Liver (tissue), 8 donors: ENCODE measurements at regions not wholly inside any gene's neighbourhood (a gene's known extent, or its start where the extent isn't known, plus 50 kb on each side); places are given as distances from the start of the nearest gene placed in this dataset.

Experiments used
- DNase-seq: peaks from one replicate; pipeline ENCODE4 v3.0.0-alpha.2; 2017; ENCODE audit warnings: low spot score
- H3K27ac ChIP-seq, 2 donors: one replicate each; pipeline ENCODE4 v1.7.0; 2013; ENCODE audit warnings: inconsistent platforms in 2 of 2, low read length in 2 of 2, control low read depth in 1 of 2, low read depth in 1 of 2, mild to moderate bottlenecking in 1 of 2
- H3K27me3 ChIP-seq, 4 donors: one replicate each; pipeline versions ENCODE4 v1.6.1 to v1.7.0; 2013; ENCODE audit warnings: low read length in 3 of 4, inconsistent platforms in 1 of 4, mild to moderate bottlenecking in 1 of 4, moderate library complexity in 1 of 4; ENCODE audit not compliant: control insufficient read depth in 4 of 4, insufficient read depth in 4 of 4
- H3K36me3 ChIP-seq, 4 donors: one replicate each; pipeline versions ENCODE4 v1.6.1 to v1.7.0; 2013; ENCODE audit warnings: low read length in 3 of 4, mild to moderate bottlenecking in 3 of 4, low read depth in 1 of 4, moderate library complexity in 1 of 4; ENCODE audit not compliant: control insufficient read depth in 4 of 4, insufficient read depth in 3 of 4
- H3K4me1 ChIP-seq, 4 donors: one replicate each; pipeline versions ENCODE4 v1.6.1 to v1.7.0; 2013; ENCODE audit warnings: low read length in 3 of 4, mild to moderate bottlenecking in 3 of 4, moderate library complexity in 1 of 4; ENCODE audit not compliant: control insufficient read depth in 4 of 4, insufficient read depth in 4 of 4
- H3K4me3 ChIP-seq, 3 donors: one replicate each; pipeline versions ENCODE4 v1.6.1 to v1.7.0; 2013; ENCODE audit warnings: low read length in 3 of 3, control low read depth in 1 of 3, low read depth in 1 of 3, mild to moderate bottlenecking in 1 of 3
- H3K9ac ChIP-seq, 2 donors: one replicate each; pipeline ENCODE4 v1.7.0; 2013; ENCODE audit warnings: low read length in 2 of 2, mild to moderate bottlenecking in 2 of 2, moderate library complexity in 2 of 2, control low read depth in 1 of 2, low read depth in 1 of 2
- H3K9me3 ChIP-seq, 4 donors: one replicate each; pipeline versions ENCODE4 v1.6.1 to v1.7.0; 2013; ENCODE audit warnings: low read length in 3 of 4; ENCODE audit not compliant: control insufficient read depth in 4 of 4
- EGR1 ChIP-seq, 2 donors: IDR thresholded peaks; 2 replicates each; pipeline ENCODE4 v1.6.1; 2016 to 2018; ENCODE audit warnings: antibody characterized with exemption in 2 of 2, low read depth in 2 of 2
- FOXA2 ChIP-seq: IDR thresholded peaks from 2 replicates; pipeline ENCODE4 v1.6.1; 2016; ENCODE audit warnings: antibody characterized with exemption
- GABPA ChIP-seq, 2 donors: IDR thresholded peaks in 1 of 2; conservative IDR thresholded peaks in 1 of 2; 2 replicates each; pipeline ENCODE4 v1.6.1; 2016; ENCODE audit warnings: antibody characterized with exemption in 2 of 2, mild to moderate bottlenecking in 1 of 2, moderate library complexity in 1 of 2
- HNF4A ChIP-seq, 2 donors: conservative IDR thresholded peaks; 2 replicates each; pipeline ENCODE4 v1.6.1; 2016; ENCODE audit warnings: antibody characterized with exemption in 2 of 2, mild to moderate bottlenecking in 2 of 2
- JUND ChIP-seq, 2 donors: IDR thresholded peaks; 2 replicates each; pipeline ENCODE4 v1.6.1; 2016; ENCODE audit warnings: antibody characterized with exemption in 2 of 2
- NR2F2 ChIP-seq: IDR thresholded peaks from 2 replicates; pipeline ENCODE4 v1.6.1; 2016; ENCODE audit warnings: antibody characterized with exemption
- RXRA ChIP-seq, 2 donors: IDR thresholded peaks; 2 replicates each; pipeline ENCODE4 v1.6.1; 2017 to 2018; ENCODE audit warnings: antibody characterized with exemption in 2 of 2, mild to moderate bottlenecking in 1 of 2
- SP1 ChIP-seq: IDR thresholded peaks from 2 replicates; pipeline ENCODE4 v1.6.1; 2018; ENCODE audit warnings: antibody characterized with exemption, mild to moderate bottlenecking
- YY1 ChIP-seq: IDR thresholded peaks from 2 replicates; pipeline ENCODE4 v1.6.1; 2016; ENCODE audit warnings: antibody characterized with exemption, mild to moderate bottlenecking
- WGBS: extraction: QIAGEN DNeasy Blood & Tissue Kit; methylation state at CpG from one replicate; pipeline ENCODE4 v1.1.7; 2013; 5-methylcytosine and 5-hydroxymethylcytosine counted together
- TF ChIP-seq, protein P1 (sequence below): fragments of 150-350 bp; IDR thresholded peaks from 2 replicates; pipeline ENCODE4 v1.5.1; 2017; ENCODE audit warnings: improper control_type of control experiment, low read depth, low read length; ENCODE audit not compliant: missing input control
- TF ChIP-seq, protein P2 (sequence below): IDR thresholded peaks from 2 replicates; pipeline ENCODE4 v1.6.1; 2016; ENCODE audit warnings: antibody characterized with exemption
- TF ChIP-seq, protein P3 (sequence below): IDR thresholded peaks from 2 replicates; pipeline ENCODE4 v1.6.1; 2016; ENCODE audit warnings: antibody characterized with exemption, mild to moderate bottlenecking
- TF ChIP-seq, protein P4 (sequence below): IDR thresholded peaks from 2 replicates; pipeline ENCODE4 v1.6.1; 2016; ENCODE audit warnings: antibody characterized with exemption
- donor health status: healthy.
- donor health status: healthy.
- donor health status: healthy.
- donor health status: healthy.
- donor health status: healthy.

DNA sequence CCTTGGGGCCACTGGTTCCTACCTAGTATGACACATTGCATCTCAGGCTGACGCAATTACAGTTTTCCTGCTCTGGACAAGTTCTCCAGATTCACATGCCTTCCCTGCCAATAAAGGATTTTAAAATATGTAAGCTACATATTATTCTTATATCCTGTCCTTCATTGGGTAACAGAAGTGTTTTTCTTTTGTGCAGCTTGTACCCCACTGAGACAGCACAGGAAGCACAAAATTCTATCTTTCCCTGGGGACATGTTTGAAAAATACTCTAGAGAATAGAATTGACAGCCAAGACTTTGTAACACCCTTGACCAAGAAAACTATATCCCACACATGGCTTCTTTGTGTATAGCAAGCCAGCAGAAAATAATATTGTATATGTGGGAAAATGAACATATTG is 456.8 kb downstream of the MAFB start:
- 95% methylated on average over 1 of the region's 1 CpG for WGBS
- Histone ChIP-seq H3K4me1 (no peaks in the 10 kb centered on the region), H3K9ac (no peak overlapping the region), H3K27me3 (peaks cover 0 to 8% (median 0%) of the 10 kb centered on the region in 4 donors), H3K27ac (no peak overlapping the region), H3K9me3 (no peaks in the 10 kb centered on the region), H3K36me3 (no peaks in the 10 kb centered on the region), H3K4me3 (no peak overlapping the region)
- DNase-seq = no peak
- TF ChIP-seq, protein P1, sequence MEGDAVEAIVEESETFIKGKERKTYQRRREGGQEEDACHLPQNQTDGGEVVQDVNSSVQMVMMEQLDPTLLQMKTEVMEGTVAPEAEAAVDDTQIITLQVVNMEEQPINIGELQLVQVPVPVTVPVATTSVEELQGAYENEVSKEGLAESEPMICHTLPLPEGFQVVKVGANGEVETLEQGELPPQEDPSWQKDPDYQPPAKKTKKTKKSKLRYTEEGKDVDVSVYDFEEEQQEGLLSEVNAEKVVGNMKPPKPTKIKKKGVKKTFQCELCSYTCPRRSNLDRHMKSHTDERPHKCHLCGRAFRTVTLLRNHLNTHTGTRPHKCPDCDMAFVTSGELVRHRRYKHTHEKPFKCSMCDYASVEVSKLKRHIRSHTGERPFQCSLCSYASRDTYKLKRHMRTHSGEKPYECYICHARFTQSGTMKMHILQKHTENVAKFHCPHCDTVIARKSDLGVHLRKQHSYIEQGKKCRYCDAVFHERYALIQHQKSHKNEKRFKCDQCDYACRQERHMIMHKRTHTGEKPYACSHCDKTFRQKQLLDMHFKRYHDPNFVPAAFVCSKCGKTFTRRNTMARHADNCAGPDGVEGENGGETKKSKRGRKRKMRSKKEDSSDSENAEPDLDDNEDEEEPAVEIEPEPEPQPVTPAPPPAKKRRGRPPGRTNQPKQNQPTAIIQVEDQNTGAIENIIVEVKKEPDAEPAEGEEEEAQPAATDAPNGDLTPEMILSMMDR = no peak
- TF ChIP-seq YY1 (no peak), RXRA (IDR thresholded peaks at IDR 0.05) (no peak)
- TF ChIP-seq, protein P2, sequence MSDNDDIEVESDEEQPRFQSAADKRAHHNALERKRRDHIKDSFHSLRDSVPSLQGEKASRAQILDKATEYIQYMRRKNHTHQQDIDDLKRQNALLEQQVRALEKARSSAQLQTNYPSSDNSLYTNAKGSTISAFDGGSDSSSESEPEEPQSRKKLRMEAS = no peak
- TF ChIP-seq, protein P3, sequence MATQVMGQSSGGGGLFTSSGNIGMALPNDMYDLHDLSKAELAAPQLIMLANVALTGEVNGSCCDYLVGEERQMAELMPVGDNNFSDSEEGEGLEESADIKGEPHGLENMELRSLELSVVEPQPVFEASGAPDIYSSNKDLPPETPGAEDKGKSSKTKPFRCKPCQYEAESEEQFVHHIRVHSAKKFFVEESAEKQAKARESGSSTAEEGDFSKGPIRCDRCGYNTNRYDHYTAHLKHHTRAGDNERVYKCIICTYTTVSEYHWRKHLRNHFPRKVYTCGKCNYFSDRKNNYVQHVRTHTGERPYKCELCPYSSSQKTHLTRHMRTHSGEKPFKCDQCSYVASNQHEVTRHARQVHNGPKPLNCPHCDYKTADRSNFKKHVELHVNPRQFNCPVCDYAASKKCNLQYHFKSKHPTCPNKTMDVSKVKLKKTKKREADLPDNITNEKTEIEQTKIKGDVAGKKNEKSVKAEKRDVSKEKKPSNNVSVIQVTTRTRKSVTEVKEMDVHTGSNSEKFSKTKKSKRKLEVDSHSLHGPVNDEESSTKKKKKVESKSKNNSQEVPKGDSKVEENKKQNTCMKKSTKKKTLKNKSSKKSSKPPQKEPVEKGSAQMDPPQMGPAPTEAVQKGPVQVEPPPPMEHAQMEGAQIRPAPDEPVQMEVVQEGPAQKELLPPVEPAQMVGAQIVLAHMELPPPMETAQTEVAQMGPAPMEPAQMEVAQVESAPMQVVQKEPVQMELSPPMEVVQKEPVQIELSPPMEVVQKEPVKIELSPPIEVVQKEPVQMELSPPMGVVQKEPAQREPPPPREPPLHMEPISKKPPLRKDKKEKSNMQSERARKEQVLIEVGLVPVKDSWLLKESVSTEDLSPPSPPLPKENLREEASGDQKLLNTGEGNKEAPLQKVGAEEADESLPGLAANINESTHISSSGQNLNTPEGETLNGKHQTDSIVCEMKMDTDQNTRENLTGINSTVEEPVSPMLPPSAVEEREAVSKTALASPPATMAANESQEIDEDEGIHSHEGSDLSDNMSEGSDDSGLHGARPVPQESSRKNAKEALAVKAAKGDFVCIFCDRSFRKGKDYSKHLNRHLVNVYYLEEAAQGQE = no peak

DNA sequence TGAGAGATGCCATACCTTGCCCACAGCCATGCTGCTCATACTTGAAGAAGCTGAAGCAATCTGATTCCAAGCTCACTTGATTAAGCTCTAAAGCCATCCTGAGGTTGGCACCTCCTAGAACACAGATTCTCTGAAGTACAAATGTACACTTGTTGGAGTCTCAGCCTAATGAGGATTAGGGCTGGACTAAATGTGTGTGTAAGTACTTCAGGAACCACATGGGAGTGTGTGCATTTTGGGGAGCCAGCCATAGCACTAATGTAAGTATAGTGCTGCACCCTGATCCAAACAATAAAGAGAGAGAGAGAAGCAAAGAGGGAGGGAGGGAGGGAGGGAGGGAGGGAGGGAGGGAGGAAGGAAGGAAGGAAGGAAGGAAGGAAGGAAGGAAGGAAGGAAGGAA is 458.6 kb downstream of the MAFB start:
- no peak for DNase-seq
- TF ChIP-seq FOXA2 = no peak
- no peak for TF ChIP-seq RXRA (IDR thresholded peaks at IDR 0.05)
- TF ChIP-seq HNF4A (conservative IDR thresholded peaks at IDR 0.05) = no peak
- no peaks in the 10 kb centered on the region for H3K36me3 ChIP-seq
- H3K9ac ChIP-seq = no peak overlapping the region
- no peak overlapping the region for H3K27ac ChIP-seq
- peaks cover 0 to 4% (median 0%) of the 10 kb centered on the region in 4 donors for H3K27me3 ChIP-seq
- no peak overlapping the region for H3K4me3 ChIP-seq
- H3K4me1 ChIP-seq = no peaks in the 10 kb centered on the region
- H3K9me3 ChIP-seq = no peaks in the 10 kb centered on the region

DNA sequence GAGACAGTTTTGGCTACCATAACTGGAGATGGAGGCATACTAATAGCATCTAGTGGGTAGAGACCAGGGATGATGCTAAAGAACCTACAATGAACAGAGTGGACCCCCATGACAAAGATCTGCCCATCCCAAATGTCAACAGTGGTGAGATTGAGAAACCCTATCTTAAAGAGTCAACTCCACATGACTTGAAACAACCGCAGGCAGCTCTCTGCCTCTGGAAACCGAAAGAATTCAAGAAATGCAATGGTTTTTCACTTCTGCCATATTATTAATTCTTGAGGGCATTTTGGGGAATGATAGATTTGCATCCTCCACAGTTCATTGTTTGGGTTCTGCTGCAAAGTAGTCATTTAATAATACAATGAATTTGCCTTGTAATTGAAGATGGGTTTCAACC is 463.4 kb downstream of the MAFB start:
- WGBS = 88% methylated on average over 2 of the region's 2 CpGs
- Histone ChIP-seq H3K9ac (no peak overlapping the region), H3K27ac (no peak overlapping the region), H3K4me3 (no peak overlapping the region), H3K36me3 (no peaks in the 10 kb centered on the region), H3K4me1 (no peaks in the 10 kb centered on the region), H3K9me3 (no peaks in the 10 kb centered on the region), H3K27me3 (no peaks in the 10 kb centered on the region)
- no peak for DNase-seq
- TF ChIP-seq, protein P1 = no peak
- TF ChIP-seq FOXA2 (no peak), EGR1 (IDR thresholded peaks at IDR 0.05; ENCODE audit: low read depth in 2 of 2) (no peak), SP1 (no peak), GABPA (IDR thresholded peaks at IDR 0.05 in 1 of 2, conservative IDR thresholded peaks at IDR 0.05 in 1 of 2) (no peak), NR2F2 (no peak), JUND (IDR thresholded peaks at IDR 0.05) (no peak)
- TF ChIP-seq, protein P4, sequence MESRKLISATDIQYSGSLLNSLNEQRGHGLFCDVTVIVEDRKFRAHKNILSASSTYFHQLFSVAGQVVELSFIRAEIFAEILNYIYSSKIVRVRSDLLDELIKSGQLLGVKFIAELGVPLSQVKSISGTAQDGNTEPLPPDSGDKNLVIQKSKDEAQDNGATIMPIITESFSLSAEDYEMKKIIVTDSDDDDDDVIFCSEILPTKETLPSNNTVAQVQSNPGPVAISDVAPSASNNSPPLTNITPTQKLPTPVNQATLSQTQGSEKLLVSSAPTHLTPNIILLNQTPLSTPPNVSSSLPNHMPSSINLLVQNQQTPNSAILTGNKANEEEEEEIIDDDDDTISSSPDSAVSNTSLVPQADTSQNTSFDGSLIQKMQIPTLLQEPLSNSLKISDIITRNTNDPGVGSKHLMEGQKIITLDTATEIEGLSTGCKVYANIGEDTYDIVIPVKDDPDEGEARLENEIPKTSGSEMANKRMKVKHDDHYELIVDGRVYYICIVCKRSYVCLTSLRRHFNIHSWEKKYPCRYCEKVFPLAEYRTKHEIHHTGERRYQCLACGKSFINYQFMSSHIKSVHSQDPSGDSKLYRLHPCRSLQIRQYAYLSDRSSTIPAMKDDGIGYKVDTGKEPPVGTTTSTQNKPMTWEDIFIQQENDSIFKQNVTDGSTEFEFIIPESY = no peak
- TF ChIP-seq, protein P3 = no peak
- TF ChIP-seq, protein P2 = no peak
